ENCODE measurements at regions not wholly inside any gene's neighbourhood (a gene's known extent, or its start where the extent isn't known, plus 50 kb on each side); places are given as distances from the start of the nearest gene placed in this dataset.

DNA sequence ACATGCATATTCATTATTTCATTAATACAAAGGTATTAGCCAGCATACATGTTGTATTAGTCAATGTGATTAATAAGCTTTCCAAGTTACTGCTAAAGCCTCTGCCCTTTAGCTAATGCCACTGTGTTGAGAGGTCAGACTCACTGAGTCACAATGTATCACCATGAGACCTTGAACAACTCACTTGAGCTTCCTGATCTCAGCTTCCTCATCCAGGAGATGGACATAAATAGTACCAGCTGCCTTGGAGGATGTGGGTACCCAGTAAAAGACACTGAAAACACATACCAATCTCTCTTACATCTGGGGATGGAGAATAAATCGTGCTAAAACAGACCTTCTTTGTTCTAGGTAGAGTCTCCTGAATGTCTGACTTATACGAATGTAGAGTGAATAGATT is 224.6 kb downstream of the EPHA4 start:
- no peak for DNase-seq (ENCODE audit: low spot score)

DNA sequence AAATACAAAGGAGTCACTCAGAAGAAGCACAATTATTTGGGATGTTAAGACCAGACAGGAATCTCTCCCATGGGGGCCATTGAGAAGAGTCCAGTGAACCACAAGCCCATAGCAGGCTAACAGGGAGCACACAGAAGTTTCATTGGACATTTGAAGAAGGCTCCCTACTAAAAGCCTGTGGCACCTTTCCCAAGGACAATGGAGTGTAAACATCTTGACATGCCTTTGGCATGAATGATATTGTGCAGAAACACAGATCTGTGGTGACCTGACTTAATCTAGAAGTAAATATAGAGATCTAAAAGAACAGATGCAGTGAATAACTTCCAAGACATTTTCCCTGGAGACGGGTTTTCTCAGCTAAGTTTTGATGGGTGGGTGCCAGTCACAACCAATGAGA is 221.5 kb downstream of the EPHA4 start:
- no peak for DNase-seq (ENCODE audit: low spot score)

DNA sequence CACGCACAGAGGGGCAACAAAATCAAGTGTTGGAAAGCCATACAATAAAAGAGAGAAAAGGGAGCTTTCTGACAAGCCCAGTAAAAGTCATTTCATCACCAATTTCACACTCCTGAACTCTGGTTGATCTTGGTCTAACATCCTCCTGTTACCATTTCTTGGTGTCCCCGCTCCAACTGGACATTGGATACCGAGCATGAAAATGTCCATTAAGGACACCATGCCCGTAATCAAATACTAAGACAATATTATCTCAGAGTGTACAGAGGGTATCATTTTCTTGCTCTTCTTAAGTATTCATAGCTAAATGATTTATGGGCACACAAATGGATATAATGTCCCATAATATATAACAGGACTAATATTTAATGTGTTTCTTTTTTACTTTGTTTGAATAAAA is 218.9 kb downstream of the EPHA4 start:
- DNase-seq (ENCODE audit: low spot score) = no peak

DNA sequence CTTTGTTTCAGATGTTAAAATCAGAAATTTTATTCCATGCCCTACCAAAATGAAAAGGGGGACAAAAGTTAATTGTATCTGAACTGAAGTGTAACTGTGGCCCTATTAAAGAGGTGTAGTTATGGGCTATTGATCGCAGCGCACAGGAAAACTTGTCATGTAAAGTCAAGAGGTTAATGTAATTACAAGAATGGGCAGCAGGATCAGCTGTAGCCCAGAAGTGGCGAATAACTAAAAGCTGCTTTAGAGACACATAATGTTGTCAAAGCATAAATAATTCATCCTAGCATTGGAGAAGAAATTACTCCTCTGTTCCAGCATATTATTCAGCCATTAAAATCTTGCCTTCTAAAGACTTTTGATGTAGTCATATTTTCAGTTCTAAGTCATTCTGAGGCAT is 211.8 kb downstream of the EPHA4 start:
- no peak for DNase-seq (ENCODE audit: low spot score)

DNA sequence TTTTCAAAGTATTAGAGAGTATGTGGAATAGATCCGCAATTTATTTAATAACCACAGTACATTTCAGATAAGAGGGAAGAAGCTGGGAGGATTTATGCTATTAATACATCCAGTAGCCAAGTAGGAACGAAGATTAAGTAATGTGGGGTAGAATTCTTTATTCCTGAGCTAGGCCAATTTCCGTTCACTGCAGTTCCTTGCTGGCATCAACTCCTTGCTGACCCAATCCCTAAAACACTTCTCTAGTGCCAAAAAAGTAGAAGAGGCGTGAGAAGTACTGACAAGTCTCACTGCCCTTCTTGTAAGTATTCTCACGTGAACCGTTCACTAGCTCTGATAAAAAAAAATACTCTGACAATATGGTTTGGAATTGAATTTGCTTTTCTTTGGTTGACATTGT is 211.4 kb downstream of the EPHA4 start:
- no peak for DNase-seq (ENCODE audit: low spot score)

DNA sequence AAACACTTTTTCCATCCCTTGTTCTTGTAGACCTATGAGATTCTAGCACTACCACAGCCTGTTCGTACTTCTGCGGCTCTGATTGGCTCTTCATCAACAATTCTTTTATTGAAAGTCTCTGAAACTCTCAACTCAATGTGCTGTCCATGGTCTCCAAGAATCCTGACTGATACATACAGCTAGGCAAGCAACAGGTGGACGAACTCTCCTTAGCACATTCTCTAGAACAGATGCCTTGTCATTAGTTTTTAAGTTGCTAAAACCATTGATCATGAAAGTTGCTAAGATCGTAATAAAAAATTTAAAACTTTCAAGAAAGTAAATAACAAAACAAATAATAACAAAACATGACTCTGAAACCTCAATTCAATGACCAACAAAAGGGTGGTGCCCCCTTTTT is 210.5 kb downstream of the EPHA4 start:
- no peak for DNase-seq (ENCODE audit: low spot score)

DNA sequence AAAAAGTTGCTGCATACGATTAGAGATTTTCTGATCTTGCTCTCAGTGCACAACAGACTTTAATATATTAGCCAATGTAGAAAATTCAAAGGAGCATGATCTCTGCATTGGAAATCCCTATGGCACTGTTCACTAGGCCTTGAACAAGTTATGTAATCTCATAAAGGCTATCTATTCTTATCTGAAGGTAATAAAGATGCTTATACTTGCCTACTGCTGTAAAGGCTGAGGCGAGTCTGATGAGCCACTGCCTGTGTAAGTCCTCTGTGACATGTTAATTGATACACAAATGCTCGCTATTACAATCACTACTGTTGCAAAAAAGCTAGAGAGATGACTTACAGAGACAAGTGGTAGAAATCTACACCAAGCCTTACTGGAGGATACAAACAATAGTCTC is 207.4 kb downstream of the EPHA4 start:
- DNase-seq (ENCODE audit: low spot score) = no peak
